ENCODE measurements at regions not wholly inside any gene's neighbourhood (a gene's known extent, or its start where the extent isn't known, plus 50 kb on each side); places are given as distances from the start of the nearest gene placed in this dataset.

DNA sequence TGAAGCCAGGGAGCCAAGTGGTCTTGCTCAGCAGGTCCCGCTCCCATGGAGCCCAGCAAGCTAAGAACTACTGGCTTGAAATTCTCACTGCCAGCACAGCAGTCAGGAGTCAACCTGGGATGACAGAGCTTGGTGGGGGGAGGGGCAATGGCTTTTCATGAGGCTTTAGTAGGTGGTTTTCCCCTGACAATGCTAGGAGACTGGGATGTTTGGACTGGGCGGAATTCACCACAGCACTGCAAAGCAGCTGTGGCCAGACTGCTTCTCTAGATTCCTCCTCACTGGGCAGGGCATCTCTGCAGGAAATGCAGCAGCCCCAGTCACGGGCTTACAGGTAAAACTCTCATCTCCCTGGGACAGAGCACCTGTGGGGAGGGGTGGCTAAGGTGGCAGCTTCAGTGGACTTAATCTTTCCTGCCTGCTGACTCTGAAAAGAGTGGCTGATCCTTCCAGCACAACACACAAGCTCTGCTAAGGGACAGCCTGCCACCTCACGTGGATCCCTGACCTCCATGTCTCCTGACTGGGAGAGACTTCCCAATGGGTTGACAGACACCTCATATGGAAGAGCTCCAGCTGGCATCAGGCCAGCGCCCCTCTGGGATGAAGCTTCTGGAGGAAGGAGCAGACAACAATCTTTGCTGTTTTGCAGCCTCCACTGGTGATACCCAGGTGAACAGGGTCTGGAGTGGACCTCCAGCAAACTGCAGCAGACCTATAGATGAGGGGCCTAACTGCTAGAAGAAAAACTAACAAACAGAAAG is 349.7 kb upstream of the ST6GAL2 start:
- no peak for DNase-seq

DNA sequence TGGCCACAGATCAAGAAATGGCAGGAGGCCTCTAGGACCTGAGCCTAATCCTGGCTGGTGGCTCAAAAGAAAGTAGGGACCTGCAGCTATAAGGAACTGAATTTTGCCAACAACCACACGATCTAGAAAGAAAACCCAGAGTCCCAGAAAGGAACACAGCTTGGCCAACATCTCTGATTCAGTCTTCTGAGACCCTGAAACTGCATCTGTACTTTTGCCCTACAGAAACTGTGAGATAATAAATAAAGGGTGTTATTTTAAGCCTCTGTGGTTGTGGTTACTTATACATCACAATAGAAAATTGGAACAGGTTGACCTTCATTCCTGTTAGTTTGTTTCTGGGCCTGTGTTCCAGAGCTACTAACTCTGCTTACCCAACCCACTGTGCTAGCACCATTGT is 356.8 kb upstream of the ST6GAL2 start:
- DNase-seq = no peak

DNA sequence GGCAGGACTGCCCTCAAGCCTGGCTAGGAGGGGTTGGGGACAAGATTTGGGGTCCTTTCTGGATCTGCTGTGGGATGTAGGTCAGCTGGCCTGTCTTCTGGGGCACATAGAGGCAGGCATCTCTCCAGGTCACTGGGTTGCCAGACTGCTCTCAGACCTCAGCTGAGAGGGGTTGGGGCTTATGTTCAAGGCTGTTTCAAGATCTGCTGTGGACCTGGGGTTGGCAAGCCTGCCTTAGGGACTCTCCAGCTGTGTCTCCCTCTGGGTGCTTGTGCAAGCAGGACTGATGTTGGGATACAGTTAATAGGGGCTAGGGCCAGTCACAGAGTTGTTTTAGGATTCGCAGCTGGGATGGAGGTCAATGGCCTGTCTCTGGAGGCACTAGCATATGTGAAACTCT is 363.0 kb upstream of the ST6GAL2 start:
- DNase-seq = no peak

DNA sequence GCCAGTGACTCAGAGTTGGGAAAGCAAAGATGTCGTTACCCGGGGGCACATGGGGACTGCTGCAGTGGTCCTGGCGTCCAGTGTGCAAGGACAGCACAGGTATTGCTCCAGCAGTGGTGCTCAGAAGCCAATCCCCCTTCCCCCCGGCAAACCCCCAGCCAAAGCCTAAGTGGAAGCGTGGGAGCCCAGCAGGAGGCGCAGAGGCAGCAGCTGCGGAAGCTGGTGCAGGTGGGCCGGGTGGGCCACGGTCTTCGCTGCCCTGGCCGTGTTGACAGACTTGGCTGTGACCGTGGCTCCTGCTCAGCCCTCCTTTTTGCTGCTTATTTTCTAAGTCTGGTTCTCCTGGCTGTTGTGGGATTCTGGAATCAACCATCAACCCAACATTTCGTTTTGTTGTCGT is 369.8 kb upstream of the ST6GAL2 start:
- no peak for DNase-seq

DNA sequence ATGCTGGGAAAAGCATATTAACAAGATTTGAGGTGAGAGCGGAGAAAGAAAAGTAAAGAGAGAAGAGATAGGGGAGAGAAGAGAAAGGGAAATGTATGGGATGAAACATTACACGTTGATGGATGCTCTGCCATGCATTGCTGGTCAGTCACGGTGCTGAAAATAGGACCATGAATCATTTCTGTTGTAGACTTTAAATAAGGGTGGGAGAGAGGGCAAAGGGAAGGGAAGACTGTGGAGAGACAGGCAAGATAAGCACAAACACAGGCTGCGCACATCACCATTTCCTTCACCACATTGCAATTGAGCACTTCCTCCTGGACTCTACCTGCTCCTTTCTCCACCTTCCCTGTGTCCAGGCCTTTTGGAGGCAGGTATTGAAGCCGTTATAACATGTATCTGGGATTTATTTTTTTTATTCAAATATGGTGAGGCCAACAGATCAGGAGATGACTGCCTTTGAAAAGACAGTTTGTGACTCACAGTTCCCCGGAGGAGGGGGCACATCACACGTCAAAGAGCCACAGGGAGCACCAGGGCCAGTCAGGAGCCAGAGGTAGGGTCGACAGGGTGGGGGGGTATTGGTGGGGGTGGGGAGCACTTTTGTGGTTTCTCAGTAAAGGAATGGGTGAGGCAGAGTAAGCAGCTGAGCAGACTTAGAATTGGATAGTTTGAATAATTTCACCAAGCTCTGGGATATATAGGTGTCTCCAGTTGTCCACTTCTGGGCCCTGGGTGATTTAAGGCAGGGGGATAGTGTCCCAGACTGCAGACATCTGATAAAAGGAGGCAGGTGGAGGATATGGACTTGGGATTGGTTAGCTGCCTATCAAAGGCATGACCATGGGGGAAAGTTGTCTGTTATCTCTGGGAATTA is 372.8 kb upstream of the ST6GAL2 start:
- DNase-seq = no peak

DNA sequence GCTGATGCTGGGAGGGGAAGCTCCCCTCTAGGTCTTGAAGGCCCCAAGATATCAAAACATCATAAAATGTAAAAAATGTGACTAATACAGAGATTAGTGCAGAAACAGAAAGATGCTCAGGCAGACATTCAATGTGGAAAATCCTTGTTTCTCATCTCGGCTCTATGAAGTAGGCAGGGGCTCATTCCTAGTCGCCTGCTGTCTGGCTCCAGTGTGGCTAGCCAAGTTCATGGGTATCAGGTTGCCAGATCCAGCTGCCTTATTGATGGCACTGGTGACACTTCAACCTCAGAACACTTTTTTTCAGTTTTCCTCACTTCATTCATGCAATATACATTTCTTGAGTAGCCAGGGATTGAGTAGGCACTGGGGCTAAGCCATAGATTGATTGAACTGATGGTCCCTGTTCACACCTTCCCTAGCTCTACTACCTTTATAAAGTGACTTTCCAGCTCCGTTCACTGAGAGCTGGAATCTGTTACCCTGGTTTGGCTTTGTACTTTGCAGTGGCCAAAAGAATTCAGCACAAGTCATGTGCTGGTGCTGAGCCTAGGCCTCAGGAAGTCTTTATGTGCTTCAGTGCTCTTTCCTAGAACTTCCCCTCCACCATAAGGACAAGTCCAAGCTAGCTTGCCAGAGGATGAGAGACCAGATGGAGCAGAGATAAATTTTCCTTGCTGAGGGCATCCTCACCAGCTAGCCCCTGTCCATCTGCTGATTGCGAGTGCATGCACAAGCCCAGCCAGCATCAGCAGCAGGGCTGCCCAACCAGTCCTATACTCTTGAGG is 373.6 kb upstream of the ST6GAL2 start:
- no peak for DNase-seq

DNA sequence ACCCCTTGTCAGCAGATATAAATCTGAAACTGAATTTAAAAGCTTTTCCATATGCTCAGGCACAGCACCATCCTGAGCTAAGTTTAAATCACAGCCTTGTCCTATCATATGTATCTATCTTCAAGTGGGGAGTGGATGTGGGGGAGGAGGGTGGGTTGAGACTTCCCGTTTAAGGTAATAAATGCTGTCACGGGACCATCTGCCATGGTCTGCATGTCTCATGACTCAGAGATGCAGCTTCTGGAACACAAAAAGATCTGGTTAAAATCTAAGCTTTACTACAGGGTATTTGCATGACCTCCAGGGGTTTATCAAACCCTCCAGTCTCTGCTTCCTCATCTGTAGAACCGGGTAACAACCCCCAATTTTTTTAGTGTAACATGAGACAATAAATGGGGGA is 377.7 kb upstream of the ST6GAL2 start:
- peak; percentile 74 for DNase-seq

DNA sequence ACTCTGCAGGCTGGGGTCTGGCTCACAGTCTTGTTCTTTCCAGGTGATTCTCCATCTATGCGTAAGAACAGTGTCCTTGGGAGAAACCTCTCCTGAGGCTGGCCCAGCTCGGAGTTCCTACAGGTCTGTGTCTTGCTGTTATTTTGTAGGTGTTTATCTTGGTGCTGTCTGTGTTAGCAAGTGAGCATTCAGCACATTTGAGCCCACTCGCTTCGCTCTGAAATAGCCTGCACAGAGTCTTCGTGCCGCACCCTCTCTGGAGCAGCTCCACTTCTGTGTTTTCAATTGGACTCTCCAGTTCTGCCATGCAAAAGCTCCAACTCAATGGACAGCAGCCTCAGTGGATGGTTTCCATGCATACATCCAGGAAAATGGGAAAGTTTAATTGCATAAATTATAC is 378.2 kb upstream of the ST6GAL2 start:
- DNase-seq = no peak

DNA sequence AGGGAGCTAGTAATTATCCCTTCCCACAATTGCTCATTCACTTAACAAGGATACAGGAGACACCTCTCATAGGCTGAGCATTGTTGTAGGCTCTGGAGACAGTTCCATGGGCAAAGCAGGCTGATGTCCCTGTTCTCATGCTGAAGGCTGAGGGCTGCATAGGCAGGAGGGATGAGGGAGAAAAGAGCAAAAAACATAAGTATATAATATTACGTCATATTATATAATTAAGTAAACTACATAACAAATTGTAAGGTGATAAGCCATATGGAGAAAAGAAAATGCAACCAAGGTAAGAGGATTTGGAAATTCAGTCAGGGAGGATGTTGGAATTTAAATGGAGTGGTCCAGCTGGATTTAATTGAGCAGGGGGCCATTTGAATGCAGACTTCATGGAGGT is 380.6 kb upstream of the ST6GAL2 start:
- DNase-seq = no peak

DNA sequence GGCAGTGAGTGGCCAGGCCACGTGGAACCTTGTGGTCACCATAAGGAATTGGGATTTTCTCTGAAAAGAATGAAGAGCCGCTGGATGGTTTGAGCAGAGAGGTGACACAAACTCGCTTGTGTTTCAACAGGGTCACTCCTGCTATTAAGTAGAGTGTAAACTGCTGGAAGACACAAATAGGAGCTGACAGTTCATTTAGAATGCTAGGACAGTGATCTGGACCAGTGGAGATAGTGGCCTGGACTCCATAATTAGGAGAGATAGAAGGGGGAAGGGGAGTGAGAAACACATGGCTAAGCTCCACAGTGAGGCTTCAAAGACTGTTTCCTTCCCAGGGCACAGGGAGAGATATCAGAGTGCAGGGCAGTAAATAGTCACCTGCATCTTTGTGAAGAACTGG is 381.1 kb upstream of the ST6GAL2 start:
- DNase-seq = no peak

DNA sequence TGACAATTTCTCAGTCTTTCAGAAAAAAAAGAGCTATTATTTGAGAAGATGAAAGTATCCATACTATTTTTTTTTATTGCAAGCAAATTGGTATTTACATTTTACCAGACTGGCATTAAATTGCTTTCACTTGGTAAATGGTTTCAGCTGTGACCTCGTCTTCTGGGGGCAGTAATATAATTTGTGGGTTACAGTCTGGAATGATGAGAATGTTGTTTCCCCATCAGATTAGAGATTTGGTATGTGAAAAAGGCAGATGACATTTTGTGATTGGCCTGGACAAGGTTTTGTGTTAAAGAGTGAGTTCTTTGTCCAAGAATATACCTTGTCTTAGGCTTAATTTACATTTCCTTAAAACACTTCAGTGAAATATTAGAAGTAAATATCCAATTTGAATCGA is 390.1 kb upstream of the ST6GAL2 start:
- DNase-seq = peak; percentile 54

DNA sequence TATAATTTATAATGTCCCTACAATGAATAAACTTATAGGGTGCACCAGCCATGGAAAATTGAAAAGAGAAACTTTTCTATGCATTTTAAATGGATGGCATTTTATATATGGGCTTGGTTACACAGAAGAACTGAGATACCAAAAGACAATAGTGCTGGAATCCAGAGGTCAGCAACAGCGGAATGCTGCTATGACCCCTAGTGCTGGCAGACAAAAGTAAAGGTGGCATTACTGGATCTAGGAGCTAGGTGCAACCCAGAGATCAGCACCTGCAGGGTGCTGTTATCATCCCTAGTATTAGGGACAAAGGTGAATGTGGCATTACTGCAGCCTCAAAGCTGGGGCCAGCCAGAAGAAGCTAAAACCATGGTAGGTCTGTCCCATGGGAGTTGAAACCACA is 392.7 kb upstream of the ST6GAL2 start:
- no peak for DNase-seq

DNA sequence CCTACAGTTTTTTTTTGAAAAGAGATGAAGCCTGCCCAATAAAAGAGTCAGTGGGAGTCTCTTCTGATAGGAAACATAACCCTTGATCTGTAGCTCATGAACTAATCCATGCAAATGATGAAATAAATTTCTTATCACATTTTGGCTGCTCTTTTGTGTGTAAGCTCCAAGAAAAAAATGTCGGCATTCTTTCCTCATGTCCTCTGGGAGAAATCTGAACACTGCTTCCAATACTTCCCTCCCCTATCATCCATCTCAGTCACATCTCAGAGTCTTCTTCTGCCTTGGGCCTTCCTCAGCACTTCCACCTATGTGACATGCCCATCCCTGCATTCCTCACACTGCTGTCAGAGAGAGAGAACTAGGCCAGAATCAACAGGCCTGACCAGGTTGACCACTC is 395.7 kb upstream of the ST6GAL2 start:
- DNase-seq = no peak

DNA sequence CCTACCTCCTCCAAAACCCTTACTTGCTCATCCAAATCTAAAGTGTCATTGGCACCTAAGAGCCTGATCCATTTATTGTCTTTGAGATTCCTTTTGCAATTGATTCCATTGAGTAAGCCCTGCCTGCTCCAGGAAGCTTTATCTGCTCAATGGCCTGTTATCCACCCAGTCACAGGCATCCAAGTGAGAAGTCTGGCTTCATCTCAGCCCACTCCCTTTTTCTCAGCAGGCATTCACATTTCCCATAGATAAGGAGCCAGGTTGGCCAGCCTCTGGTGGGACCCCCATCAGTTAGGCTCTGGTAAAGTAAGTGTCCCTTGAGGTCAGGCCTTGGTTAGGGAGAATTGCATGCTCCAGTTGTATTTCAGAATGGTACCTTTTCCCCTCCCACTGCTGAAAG is 396.2 kb upstream of the ST6GAL2 start:
- DNase-seq = no peak

DNA sequence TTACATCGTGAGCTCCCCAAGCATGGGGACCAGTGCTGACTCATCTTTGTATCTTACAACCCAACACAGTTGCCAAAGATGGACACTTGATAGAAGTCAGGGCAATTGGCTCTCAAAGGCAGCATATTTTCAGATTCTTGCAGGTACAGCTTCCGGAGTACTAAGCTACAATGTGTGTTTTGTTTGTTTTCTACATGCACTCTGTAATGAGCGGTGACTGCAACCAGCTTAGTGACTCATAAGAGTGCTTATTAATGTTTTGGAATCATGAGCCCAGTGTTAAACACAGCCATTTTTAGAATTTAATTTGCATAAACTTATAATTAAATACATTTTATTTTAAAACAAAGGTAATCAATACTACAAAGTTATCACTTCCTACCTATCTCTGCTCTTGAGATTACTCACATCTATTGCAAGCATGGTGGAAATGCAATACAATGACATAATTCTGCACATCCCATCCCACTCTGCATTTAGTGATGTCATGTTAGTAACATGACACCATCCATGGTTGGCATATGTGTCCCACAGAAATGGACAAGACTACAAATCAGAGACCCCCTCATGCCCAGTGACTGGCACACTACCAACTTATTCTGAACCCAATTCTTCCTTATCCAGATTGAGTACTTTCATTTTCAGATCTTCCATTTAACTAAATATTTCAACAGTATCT is 399.8 kb upstream of the ST6GAL2 start:
- no peak for DNase-seq

DNA sequence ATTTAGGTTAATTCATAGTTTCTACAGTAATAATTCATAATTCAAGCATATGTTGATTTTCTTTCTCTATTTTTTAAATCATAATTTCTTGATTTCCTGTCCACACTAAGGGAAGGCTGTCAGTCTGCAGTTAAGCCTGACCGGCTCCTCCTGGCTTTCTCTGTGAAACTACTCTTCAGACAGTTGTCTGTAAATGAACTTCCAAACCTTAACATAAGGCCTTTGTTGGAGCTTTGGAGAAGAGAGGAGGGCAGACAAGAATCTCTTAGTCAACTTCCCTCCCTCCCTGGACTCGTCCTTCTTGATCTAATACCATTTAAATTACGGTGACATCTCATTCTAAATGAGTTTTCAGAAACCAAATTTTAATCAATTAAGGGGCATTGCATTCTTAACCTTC is 404.1 kb upstream of the ST6GAL2 start:
- no peak for DNase-seq

DNA sequence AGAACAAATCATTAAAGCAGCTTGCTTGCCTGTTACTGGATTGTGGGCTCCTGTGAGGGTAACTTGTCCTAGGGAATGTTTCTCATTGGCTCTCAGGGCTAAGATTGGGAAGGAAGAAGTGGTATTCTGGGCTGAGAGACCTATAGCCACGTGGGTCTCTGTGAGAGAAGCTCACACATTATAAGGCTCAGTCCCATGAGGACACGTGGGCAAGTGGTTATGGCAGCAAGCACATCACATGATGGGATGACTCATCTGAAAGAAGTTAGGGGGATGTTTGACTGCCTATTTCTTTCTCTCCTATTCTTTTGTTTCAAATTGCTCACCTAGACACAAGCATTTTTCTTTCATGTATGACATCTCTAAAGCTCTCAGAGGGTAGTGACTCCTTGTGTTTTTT is 418.0 kb upstream of the ST6GAL2 start:
- DNase-seq = peak; percentile 36

DNA sequence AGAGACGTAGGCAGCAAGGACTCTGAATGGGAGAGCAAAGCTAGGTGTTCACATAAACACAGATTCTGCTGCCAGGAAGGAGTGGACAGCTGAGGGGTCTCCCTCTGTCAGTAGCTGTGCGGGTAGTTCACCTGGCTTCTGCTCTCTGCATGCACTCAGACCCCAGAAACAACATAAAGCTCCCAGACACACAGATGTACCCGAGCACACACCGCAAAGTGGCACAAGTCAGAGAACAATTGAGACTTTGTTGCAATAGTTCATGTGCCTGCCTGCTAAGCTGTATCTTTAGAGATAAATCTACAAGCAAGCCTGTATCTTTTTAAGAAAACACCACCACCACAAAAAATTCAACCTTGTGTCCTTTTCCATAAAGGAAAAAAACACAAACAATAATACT is 420.0 kb upstream of the ST6GAL2 start:
- no peak for DNase-seq

DNA sequence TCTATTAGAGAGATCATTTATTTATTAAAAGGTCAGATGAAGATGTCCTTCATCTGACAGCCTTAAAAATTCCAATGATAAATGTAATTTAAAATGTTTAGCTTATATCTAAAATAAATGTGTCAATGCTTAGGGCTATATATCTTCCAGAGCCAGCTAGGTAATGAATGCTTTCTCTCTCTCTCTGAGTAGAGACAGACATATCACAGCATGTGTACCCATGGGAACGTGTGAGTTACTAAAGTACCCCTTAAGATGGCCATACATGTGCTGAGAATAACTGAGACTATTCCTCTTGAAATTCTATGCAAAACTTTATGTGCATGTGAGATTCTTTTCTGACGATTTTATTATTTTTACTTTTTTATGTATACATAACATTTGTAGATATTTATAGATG is 420.9 kb upstream of the ST6GAL2 start:
- DNase-seq = no peak

DNA sequence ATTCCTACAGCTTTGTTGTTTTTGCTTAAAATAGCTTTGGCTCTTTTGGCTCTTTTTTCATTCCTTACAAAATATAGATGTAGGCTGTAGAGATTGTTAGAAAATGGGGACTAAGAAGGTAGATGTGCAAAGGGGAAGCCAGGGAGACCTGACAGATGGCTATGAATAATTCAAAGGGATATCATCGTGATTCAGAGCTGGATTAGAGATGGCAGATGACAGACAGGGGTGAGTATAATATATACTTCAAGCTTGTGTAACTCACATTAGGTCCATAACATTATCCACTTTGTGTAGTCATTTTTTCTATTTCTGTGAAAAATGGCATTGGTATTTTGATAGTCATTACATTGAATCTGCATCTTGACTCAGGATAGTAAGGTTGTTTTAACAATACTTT is 422.9 kb upstream of the ST6GAL2 start:
- DNase-seq = no peak

DNA sequence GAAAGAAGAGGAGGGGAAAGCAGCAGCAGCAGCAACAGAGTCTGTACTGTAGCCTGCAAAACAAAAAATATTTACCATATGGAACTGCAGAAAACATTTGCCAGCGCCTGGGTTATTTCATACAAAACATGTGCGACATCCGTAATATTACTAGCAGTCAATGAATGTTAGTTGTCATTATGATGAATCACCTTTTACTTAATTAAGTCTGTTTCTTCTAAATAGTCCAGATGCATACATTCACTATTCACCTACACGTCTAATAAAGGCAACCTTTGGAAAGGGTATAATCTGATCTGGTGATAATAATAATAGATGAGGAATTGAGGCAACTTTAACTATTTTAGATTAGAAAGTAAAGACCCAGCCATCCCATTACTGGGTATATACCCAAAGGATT is 426.3 kb upstream of the ST6GAL2 start:
- DNase-seq = no peak

DNA sequence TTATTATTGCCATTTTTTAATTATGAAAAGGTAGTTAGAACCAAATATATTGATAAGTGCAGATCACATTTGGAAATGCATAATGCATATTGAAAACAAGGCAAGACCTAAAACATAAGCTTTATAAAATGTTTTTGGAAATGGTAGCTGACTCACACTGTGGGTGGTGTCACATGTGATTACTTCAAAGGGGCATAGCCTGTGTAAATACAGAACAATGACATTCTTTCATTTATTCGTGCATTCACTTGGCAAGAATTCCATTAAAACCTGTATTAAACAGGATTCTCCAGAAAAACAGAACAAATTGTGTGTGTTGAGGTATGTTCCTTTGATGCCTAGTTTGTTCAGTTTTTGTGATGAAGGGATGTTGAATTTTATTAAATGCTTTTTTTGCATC is 427.3 kb upstream of the ST6GAL2 start:
- DNase-seq = no peak

DNA sequence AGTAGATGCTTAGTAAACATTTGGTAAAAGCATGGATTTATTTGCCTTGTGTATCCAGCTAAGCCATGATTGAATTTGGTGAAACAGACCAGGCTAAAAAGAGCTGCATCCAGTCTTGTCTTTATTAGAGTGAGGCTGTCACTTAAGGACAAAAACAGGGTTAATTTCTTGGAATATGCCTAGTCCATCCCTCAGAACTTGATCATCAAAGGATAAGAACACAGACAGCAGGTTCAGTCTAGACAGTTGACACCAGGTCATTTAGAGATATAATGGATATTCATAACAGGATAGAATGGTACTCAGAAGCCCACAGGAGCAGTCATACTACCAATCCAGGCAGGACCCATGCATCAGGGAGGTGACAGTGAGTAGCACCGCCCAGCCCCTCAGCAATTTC is 434.9 kb upstream of the ST6GAL2 start:
- DNase-seq = no peak

All from fibroblast of skin of right quadriceps (primary cell).